Common myeloid progenitor, CD34-positive (primary cell): ENCODE measurements at regions not wholly inside any gene's neighbourhood (a gene's known extent, or its start where the extent isn't known, plus 50 kb on each side); places are given as distances from the start of the nearest gene placed in this dataset.

Source experiments
- CTCF ChIA-PET: fragments of 350-600 bp; sonication (Branson Sonifier 250); formaldehyde crosslinking; loops from one replicate; lab custom pipeline; 2021; ENCODE audit warnings: antibody characterized with exemption; lab: Charles Lee
- POLR2A ChIA-PET: fragments of 350-600 bp; sonication (Branson Sonifier 250); formaldehyde crosslinking; loops from one replicate; lab custom pipeline; 2021; ENCODE audit warnings: antibody characterized with exemption; lab: Charles Lee
- DNase-seq, 3 donors: peaks; one replicate each; pipeline versions ENCODE4 v3.0.0 to v3.0.0-alpha.2; 2013
- H3K27ac ChIP-seq, 2 experiments: 1 replicate in 1 of 2; 2 replicates in 1 of 2; pipeline ENCODE4 v1.7.0; 2013; ENCODE audit warnings: inconsistent platforms in 2 of 2, low read length in 2 of 2, mild to moderate bottlenecking in 2 of 2, low read depth in 1 of 2, moderate library complexity in 1 of 2; ENCODE audit not compliant: severe bottlenecking in 2 of 2, insufficient read depth in 1 of 2, poor library complexity in 1 of 2
- H3K27me3 ChIP-seq, 5 experiments: replicated peaks in 2 of 5; 1 replicate in 3 of 5; 2 replicates in 2 of 5; pipeline versions ENCODE4 v1.6.1 to v1.7.0; 2013; ENCODE audit warnings: low read length in 4 of 5, mild to moderate bottlenecking in 2 of 5, moderate library complexity in 2 of 5, inconsistent platforms in 1 of 5; ENCODE audit not compliant: insufficient read depth in 5 of 5, control insufficient read depth in 4 of 5
- H3K36me3 ChIP-seq, 4 experiments: 1 replicate in 2 of 4; 2 replicates in 2 of 4; pipeline versions ENCODE4 v1.6.1 to v1.7.0; 2013; ENCODE audit warnings: low read length in 3 of 4, control low read depth in 1 of 4, mild to moderate bottlenecking in 1 of 4; ENCODE audit not compliant: control insufficient read depth in 4 of 4, insufficient read depth in 4 of 4
- H3K4me1 ChIP-seq, 4 experiments: 1 replicate in 3 of 4; 2 replicates in 1 of 4; pipeline versions ENCODE4 v1.6.1 to v1.7.1; 2013; ENCODE audit warnings: low read length in 3 of 4, mild to moderate bottlenecking in 3 of 4, control low read depth in 1 of 4, inconsistent platforms in 1 of 4, moderate library complexity in 1 of 4; ENCODE audit not compliant: control insufficient read depth in 4 of 4, insufficient read depth in 4 of 4; ENCODE audit errors: control extremely low read depth in 1 of 4
- H3K4me3 ChIP-seq, 7 experiments: 1 replicate in 4 of 7; 2 replicates in 3 of 7; pipeline versions ENCODE4 v1.5.1 to v1.7.0; 2013; ENCODE audit warnings: mild to moderate bottlenecking in 7 of 7, low read length in 6 of 7, moderate library complexity in 6 of 7, inconsistent platforms in 2 of 7, low read depth in 2 of 7, control low read depth in 1 of 7; ENCODE audit not compliant: insufficient read depth in 4 of 7, control insufficient read depth in 1 of 7; ENCODE audit errors: extremely low read depth in 1 of 7
- H3K9me3 ChIP-seq, 5 experiments: 1 replicate in 4 of 5; 2 replicates in 1 of 5; pipeline versions ENCODE4 v1.6.1 to v1.7.1; 2013; ENCODE audit warnings: low read length in 4 of 5, mild to moderate bottlenecking in 2 of 5, inconsistent platforms in 1 of 5, low read depth in 1 of 5, moderate library complexity in 1 of 5; ENCODE audit not compliant: control insufficient read depth in 4 of 5, insufficient read depth in 2 of 5; ENCODE audit errors: control extremely low read depth in 1 of 5
- WGBS: methylation state at CpG from one replicate; pipeline ENCODE4 v1.1.5; 2013; ENCODE audit not compliant: insufficient coverage; 5-methylcytosine and 5-hydroxymethylcytosine counted together

DNA sequence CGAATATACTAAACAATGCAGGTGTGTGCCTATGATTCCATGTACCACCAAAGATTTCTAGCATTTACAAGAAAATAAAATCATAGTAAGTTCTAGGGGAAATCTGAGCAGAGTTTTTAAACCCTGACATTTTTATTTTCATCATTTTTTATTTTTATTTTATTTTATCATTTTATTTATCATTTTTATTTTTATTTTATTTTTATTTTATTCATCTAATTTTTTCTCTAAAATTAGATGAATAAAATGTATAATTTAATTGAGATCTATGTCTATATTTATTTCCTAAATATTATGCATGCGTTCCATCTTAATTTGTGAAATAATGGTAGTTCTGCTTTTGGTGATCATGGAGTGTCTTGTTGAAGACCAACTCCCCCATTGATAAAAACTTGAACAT, 257.6 kb upstream of the DOK6 start:
- H3K4me3 ChIP-seq = no peak overlapping the region

DNA sequence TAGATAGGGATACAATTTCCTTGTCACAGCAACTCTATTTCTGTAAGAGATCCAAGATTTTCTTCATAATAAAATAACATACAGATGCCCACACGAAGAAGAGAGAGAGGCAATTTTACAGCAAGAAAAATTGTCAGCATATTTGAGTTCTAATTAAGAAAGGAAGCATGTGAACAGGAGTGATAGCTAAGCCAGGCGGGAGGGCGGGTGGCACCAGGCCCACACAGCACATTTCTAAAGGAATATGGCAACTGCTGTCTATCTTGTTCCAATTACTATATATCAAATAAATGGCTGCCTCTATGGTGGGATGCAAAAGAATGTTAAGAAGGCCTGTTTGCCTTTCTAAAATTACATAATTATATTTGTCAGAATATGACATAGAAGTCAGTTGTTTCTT, 248.3 kb upstream of the DOK6 start:
- Histone ChIP-seq H3K27me3 (no peaks in the 10 kb centered on the region), H3K9me3 (no peaks in the 10 kb centered on the region), H3K4me3 (no peak overlapping the region), H3K27ac (no peak overlapping the region), H3K36me3 (no peaks in the 10 kb centered on the region), H3K4me1 (no peaks in the 10 kb centered on the region)
- CTCF ChIA-PET = no interaction called here
- DNase-seq = no peak
- POLR2A ChIA-PET = no interaction called here
- no CpG with 5 or more reads among the region's 3 CpGs for WGBS

More for the DNA sequence above, 257.6 kb upstream of the DOK6 start:
- no peaks in the 10 kb centered on the region for H3K4me1 ChIP-seq
- WGBS = no CpG with 5 or more reads among the region's 2 CpGs
- H3K9me3 ChIP-seq = no peaks in the 10 kb centered on the region
- no peaks in the 10 kb centered on the region for H3K36me3 ChIP-seq
- CTCF ChIA-PET = no interaction called here
- H3K27me3 ChIP-seq = no peaks in the 10 kb centered on the region
- H3K27ac ChIP-seq = no peak overlapping the region
- no peak for DNase-seq
- POLR2A ChIA-PET = no interaction called here

DNA sequence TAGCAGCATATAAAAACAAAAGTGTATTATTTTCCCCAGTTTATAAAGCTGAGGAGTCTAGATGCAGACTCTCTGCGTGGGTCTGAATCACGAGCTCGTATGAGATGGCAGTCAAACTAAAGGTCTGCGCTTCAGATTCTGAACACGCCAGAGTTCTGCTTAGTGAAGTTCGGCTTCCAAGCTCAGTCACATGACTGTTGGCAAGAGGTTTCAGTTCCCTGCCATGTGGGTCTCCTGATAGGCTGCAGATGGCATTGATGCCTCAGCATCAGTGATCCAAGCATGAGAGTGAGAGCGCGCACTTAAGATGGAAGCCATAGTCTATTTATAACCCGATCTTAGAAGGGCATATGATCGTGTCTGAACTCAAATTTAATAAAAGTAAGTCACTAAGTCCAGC, 242.8 kb upstream of the DOK6 start:
- Histone ChIP-seq H3K4me3 (no peak overlapping the region), H3K36me3 (no peaks in the 10 kb centered on the region), H3K27ac (no peak overlapping the region), H3K9me3 (no peaks in the 10 kb centered on the region), H3K4me1 (no peaks in the 10 kb centered on the region), H3K27me3 (no peaks in the 10 kb centered on the region)
- DNase-seq = no peak
- WGBS = over 99% methylated on average over 10 of the region's 10 CpGs
- ChIA-PET CTCF (no interaction called here), POLR2A (no interaction called here)

DNA sequence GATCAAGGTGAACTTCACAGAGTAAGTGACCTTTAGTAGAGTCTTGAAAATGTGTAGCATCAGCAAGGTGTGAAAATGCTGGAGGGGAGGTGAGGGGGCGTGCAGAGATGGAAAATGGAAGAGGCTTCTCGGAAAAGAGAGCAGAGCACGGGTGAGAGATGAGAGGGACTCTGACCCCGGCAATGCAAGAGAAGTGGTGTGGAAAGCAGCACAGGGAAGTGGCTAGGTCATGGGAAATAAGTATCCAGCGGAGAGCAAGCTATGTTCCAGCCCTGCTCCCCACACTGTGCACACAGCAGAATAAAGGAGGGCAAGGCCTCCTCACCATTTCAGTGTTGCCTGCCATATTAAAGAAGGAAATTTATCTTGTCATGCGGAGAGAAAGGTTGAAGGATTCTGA, 241.7 kb upstream of the DOK6 start:
- H3K9me3 ChIP-seq = no peaks in the 10 kb centered on the region
- WGBS = 95% methylated on average over 5 of the region's 6 CpGs
- ChIA-PET POLR2A (no interaction called here), CTCF (no interaction called here)
- DNase-seq = no peak
- H3K27me3 ChIP-seq = no peaks in the 10 kb centered on the region
- no peak overlapping the region for H3K27ac ChIP-seq
- H3K4me3 ChIP-seq = no peak overlapping the region
- no peaks in the 10 kb centered on the region for H3K36me3 ChIP-seq
- no peaks in the 10 kb centered on the region for H3K4me1 ChIP-seq

DNA sequence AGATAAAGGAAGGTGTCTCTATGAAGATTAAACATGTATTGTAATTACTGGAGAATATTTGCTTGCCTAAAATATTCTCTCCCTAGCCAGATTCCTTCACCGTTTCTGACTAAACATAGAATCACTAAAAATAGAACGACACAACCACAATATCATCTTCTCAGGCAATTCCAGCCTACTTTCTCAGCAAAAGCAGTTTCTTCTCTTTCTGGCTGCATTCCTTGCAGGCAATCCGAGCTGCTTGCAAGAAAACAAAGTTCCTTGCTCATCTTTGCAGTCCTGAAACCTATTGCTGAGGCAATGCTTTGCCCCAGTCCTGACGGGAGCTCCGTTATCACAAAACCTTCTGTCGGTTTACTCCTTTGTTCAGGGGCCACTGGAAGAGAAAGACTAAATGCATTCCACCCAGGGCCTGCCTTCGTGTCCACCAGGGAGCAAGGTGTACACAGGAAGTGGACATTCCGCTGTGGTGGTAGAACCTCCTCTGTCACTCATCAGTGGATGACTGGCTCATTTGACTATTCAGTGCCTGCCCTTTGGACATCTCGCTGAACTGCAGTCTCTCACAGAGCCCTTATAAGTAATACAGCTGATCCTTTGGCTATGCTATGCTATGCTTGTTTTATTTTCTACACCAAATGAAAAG, 239.2 kb upstream of the DOK6 start:
- Histone ChIP-seq H3K4me3 (no peak overlapping the region), H3K27ac (no peak overlapping the region), H3K27me3 (no peaks in the 10 kb centered on the region), H3K4me1 (no peaks in the 10 kb centered on the region), H3K9me3 (no peaks in the 10 kb centered on the region), H3K36me3 (no peaks in the 10 kb centered on the region)
- CTCF ChIA-PET = no interaction called here
- POLR2A ChIA-PET = no interaction called here
- DNase-seq = no peak
- WGBS = 95% methylated on average over 6 of the region's 9 CpGs

DNA sequence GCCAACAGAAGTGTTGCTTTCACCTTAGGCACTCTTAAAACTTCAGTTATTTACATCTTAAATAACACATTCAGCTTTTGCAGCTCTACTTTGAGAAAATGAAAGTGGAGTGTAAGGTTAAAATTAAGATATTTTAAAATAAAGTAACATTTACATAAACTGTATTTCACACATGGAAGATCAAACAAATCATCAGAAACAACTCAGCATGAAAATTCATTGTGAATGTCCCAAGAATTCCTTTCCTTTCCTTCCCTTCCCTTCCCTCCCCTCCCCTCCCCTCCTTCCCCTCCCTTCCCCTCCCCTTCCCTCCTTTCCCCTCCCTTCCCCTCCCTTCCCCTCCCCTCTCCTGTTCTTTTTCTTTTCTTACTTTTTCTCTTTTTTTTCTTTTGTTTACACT, 238.0 kb upstream of the DOK6 start:
- ChIA-PET CTCF (no interaction called here), POLR2A (no interaction called here)
- H3K36me3 ChIP-seq = no peaks in the 10 kb centered on the region
- DNase-seq = no peak
- H3K9me3 ChIP-seq = no peaks in the 10 kb centered on the region
- no peak overlapping the region for H3K4me3 ChIP-seq
- H3K4me1 ChIP-seq = no peaks in the 10 kb centered on the region
- no peaks in the 10 kb centered on the region for H3K27me3 ChIP-seq
- no peak overlapping the region for H3K27ac ChIP-seq

DNA sequence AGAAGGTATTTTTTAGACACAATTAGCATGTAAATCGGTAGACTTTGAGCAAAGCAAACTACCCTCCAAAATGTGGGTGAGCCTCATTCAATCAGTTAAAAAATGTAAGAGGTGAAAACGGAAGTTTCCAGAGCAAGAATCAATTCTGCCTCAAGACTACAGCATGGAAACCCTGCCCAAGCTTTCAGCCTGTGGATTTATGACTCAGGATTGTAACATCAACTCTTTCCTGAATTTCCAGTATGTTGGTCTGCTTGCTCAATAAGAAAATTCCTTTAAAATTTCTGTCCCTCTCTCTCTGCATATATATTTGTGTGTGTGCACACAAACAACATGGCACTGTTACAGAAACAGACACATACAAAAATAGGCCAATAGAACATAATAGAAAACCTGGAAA, 228.6 kb upstream of the DOK6 start:
- no peaks in the 10 kb centered on the region for H3K27me3 ChIP-seq
- no peaks in the 10 kb centered on the region for H3K36me3 ChIP-seq
- no peaks in the 10 kb centered on the region for H3K4me1 ChIP-seq
- ChIA-PET POLR2A (no interaction called here), CTCF (no interaction called here)
- H3K9me3 ChIP-seq = peaks cover 0 to 3% (median 0%) of the 10 kb centered on the region in 5 experiments
- no peak overlapping the region for H3K27ac ChIP-seq
- 94% methylated on average over 2 of the region's 2 CpGs for WGBS
- no peak overlapping the region for H3K4me3 ChIP-seq
- DNase-seq = no peak
